CD4-positive, alpha-beta T cell (primary cell): ENCODE measurements at regions not wholly inside any gene's neighbourhood (a gene's known extent, or its start where the extent isn't known, plus 50 kb on each side); places are given as distances from the start of the nearest gene placed in this dataset.

Experiments used
- ATAC-seq: fragments of 200-7000 bp; cut with Tn5 transposase; one replicate; pipeline ENCODE4 v1.10.0; 2022; ENCODE audit warnings: mild to moderate bottlenecking; ENCODE audit not compliant: poor library complexity
- CTCF ChIA-PET: fragments of 350-600 bp; sonication (Branson Sonifier 250); formaldehyde crosslinking; loops from one replicate; lab custom pipeline; 2021; ENCODE audit warnings: antibody characterized with exemption, inconsistent platforms; lab: Charles Lee
- POLR2A ChIA-PET: fragments of 350-600 bp; sonication (Branson Sonifier 250); formaldehyde crosslinking; loops from one replicate; lab custom pipeline; 2021; ENCODE audit warnings: antibody characterized with exemption, inconsistent platforms; lab: Charles Lee
- DNase-seq, 14 experiments: peaks; one replicate each; pipeline ENCODE4 v3.0.0-alpha.2; 2013 to 2020; ENCODE audit warnings: mixed read lengths in 2 of 14
- H3K27ac ChIP-seq, 2 donors: one replicate each; pipeline versions ENCODE4 v1.5.1 to v1.7.0; 2013; ENCODE audit warnings: low read length in 2 of 2, low read depth in 1 of 2, mild to moderate bottlenecking in 1 of 2
- H3K27me3 ChIP-seq, 2 experiments: 1 replicate in 1 of 2; 2 replicates in 1 of 2; pipeline versions ENCODE4 v1.6.1 to v1.7.0; 2013; ENCODE audit warnings: low read length in 2 of 2, control low read depth in 1 of 2, mild to moderate bottlenecking in 1 of 2, moderate library complexity in 1 of 2; ENCODE audit not compliant: insufficient read depth in 2 of 2, control insufficient read depth in 1 of 2
- H3K36me3 ChIP-seq: one replicate; pipeline ENCODE4 v1.6.1; 2013; ENCODE audit warnings: low read length, control low read depth; ENCODE audit not compliant: insufficient read depth
- H3K4me1 ChIP-seq: one replicate; pipeline ENCODE4 v1.6.1; 2013; ENCODE audit warnings: low read length, control low read depth; ENCODE audit not compliant: insufficient read depth
- H3K4me3 ChIP-seq: one replicate; pipeline ENCODE4 v1.5.1; 2013; ENCODE audit warnings: mild to moderate bottlenecking, low read length, moderate library complexity
- H3K9me3 ChIP-seq, 2 experiments: 1 replicate in 1 of 2; 2 replicates in 1 of 2; pipeline versions ENCODE4 v1.6.1 to v1.7.0; 2013; ENCODE audit warnings: low read length in 2 of 2, mild to moderate bottlenecking in 2 of 2, control low read depth in 1 of 2, moderate library complexity in 1 of 2; ENCODE audit not compliant: control insufficient read depth in 1 of 2, insufficient read depth in 1 of 2
- H3K27ac Mint-ChIP-seq: one replicate; pipeline ENCODE4 v1.8.0; 2020; ENCODE audit warnings: mixed read lengths
- H3K27me3 Mint-ChIP-seq: one replicate; pipeline ENCODE4 v1.8.0; 2021; ENCODE audit warnings: mixed read lengths
- H3K36me3 Mint-ChIP-seq: one replicate; pipeline ENCODE4 v1.8.0; 2021; ENCODE audit warnings: low read depth, mixed read lengths
- H3K4me1 Mint-ChIP-seq: one replicate; pipeline ENCODE4 v1.8.0; 2021; ENCODE audit warnings: low read depth, mixed read lengths
- H3K4me3 Mint-ChIP-seq: one replicate; pipeline ENCODE4 v1.8.0; 2020; ENCODE audit warnings: mild to moderate bottlenecking, mixed read lengths
- H3K9me3 Mint-ChIP-seq: one replicate; pipeline ENCODE4 v1.8.0; 2020; ENCODE audit warnings: mixed read lengths
- CTCF ChIP-seq: fragments of 200-600 bp; IDR thresholded peaks from one replicate; pipeline ENCODE4 v1.8.0; 2022; ENCODE audit warnings: antibody characterized with exemption, mild to moderate bottlenecking
- intact Hi-C, 2 experiments: fragments of 100-400 bp; cut with DNase I in 1 of 2; cut with micrococcal nuclease in 1 of 2; formaldehyde crosslinking; loops; one replicate each; pipeline versions ENCODE4 v1.15.1 to v1.9.0; 2023 to 2025; cut with DNase I, micrococcal nuclease

- Histone ChIP-seq H3K9me3 (peaks cover 4 to 6% of the 10 kb centered on the region in 2 experiments), H3K27me3 (no peaks in the 10 kb centered on the region), H3K36me3 (no peaks in the 10 kb centered on the region), H3K27ac (no peak overlapping the region), H3K4me3 (no peak overlapping the region), H3K4me1 (no peaks in the 10 kb centered on the region)
- Mint-ChIP-seq H3K9me3 (no peaks in the 10 kb centered on the region), H3K27ac (no peak overlapping the region), H3K4me1 (no peaks in the 10 kb centered on the region), H3K36me3 (no peaks in the 10 kb centered on the region), H3K27me3 (peaks cover 10% of the 10 kb centered on the region), H3K4me3 (no peak overlapping the region)
- intact Hi-C loops, result loop anchor here in 1 of 2 experiments (10.0 kb wide), 1 partner anchor 1332 kb away; the partner anchor contains the start of gene LAMB4
- no peak for DNase-seq
- TF ChIP-seq CTCF, result no peak
- no peak for ATAC-seq
- CTCF ChIA-PET, result no interaction called here
- POLR2A ChIA-PET, result no interaction called here
Measured at GRCh38 chr7:106802589-106802988, 62.5 kb upstream of the PIK3CG start.

GRCh38 chr7:106806556-106806955, 58.5 kb upstream of the PIK3CG start:
- ChIA-PET CTCF (no interaction called here), POLR2A (no interaction called here)
- Histone ChIP-seq H3K9me3 (no peaks in the 10 kb centered on the region), H3K4me1 (no peaks in the 10 kb centered on the region), H3K27ac (no peak overlapping the region), H3K27me3 (no peaks in the 10 kb centered on the region), H3K36me3 (no peaks in the 10 kb centered on the region), H3K4me3 (no peak overlapping the region)
- H3K27me3 Mint-ChIP-seq, result peaks cover 3% of the 10 kb centered on the region
- DNase-seq (no peak), ATAC-seq (no peak)
- no peak overlapping the region for H3K27ac Mint-ChIP-seq
- no peaks in the 10 kb centered on the region for H3K4me1 Mint-ChIP-seq
- H3K36me3 Mint-ChIP-seq, result no peaks in the 10 kb centered on the region
- no peak for TF ChIP-seq CTCF
- H3K9me3 Mint-ChIP-seq, result no peaks in the 10 kb centered on the region
- H3K4me3 Mint-ChIP-seq, result no peak overlapping the region
- intact Hi-C loops, result loop anchor here in 1 of 2 experiments (10.0 kb wide), 1 partner anchor 1328 kb away; the partner anchor contains the start of gene LAMB4

- TF ChIP-seq CTCF, result no peak
- Mint-ChIP-seq H3K36me3 (no peaks in the 10 kb centered on the region), H3K4me1 (no peaks in the 10 kb centered on the region), H3K4me3 (no peak overlapping the region), H3K27me3 (no peaks in the 10 kb centered on the region), H3K27ac (no peak overlapping the region), H3K9me3 (no peaks in the 10 kb centered on the region)
- Histone ChIP-seq H3K27me3 (no peaks in the 10 kb centered on the region), H3K36me3 (no peaks in the 10 kb centered on the region), H3K9me3 (no peaks in the 10 kb centered on the region), H3K4me1 (no peaks in the 10 kb centered on the region), H3K27ac (no peak overlapping the region), H3K4me3 (no peak overlapping the region)
- CTCF ChIA-PET, result no interaction called here
- ATAC-seq (no peak), DNase-seq (no peak)
- POLR2A ChIA-PET, result no interaction called here
- intact Hi-C loops, result loop anchor here in 1 of 2 experiments (10.0 kb wide), 1 partner anchor 1327 kb away; the partner anchor contains the start of gene LAMB4
Measured at GRCh38 chr7:106807474-106807873, 57.6 kb upstream of the PIK3CG start.
